ENCODE measurements at regions not wholly inside any gene's neighbourhood (a gene's known extent, or its start where the extent isn't known, plus 50 kb on each side); places are given as distances from the start of the nearest gene placed in this dataset.
"Not testable (repeated sequence)": the region's sequence is repeated elsewhere in the genome, so short reads cannot be mapped to it uniquely, and the experiment has no call there.

- not testable (repeated sequence) for ATAC-seq (ENCODE audit: low FRiP score)
Measured at GRCh38 chrX:31014474-31014873, 57.4 kb downstream of the FTHL17 start.

GRCh38 chrX:31012509-31013025, 59.3 kb downstream of the FTHL17 start:
- TF ChIP-seq CTCF (IDR thresholded peaks at IDR 0.05), result no peak
- DNase-seq (ENCODE audit: low spot score) (no peak), ATAC-seq (ENCODE audit: low FRiP score) (no peak)

More at GRCh38 chrX:31014474-31014873, 57.4 kb downstream of the FTHL17 start:
- DNase-seq (ENCODE audit: low spot score), result not testable (repeated sequence)

- no peak for TF ChIP-seq CTCF (IDR thresholded peaks at IDR 0.05)
- DNase-seq (ENCODE audit: low spot score) (no peak), ATAC-seq (ENCODE audit: low FRiP score) (no peak)
Measured at GRCh38 chrX:31007321-31007720, 64.5 kb downstream of the FTHL17 start.

GRCh38 chrX:31006027-31006426, 65.8 kb downstream of the FTHL17 start:
- TF ChIP-seq CTCF (IDR thresholded peaks at IDR 0.05), result no peak
- ATAC-seq (ENCODE audit: low FRiP score), result no peak

GRCh38 chrX:30997411-30997810, 74.4 kb downstream of the FTHL17 start:
- ATAC-seq (ENCODE audit: low FRiP score) (no peak), DNase-seq (ENCODE audit: low spot score) (no peak)
- TF ChIP-seq CTCF (IDR thresholded peaks at IDR 0.05), result no peak

More at GRCh38 chrX:31006027-31006426, 65.8 kb downstream of the FTHL17 start:
- no peak for DNase-seq (ENCODE audit: low spot score)

- no peak for TF ChIP-seq CTCF (IDR thresholded peaks at IDR 0.05)
- DNase-seq (ENCODE audit: low spot score) (no peak), ATAC-seq (ENCODE audit: low FRiP score) (no peak)
Measured at GRCh38 chrX:30995705-30996104, 76.1 kb downstream of the FTHL17 start.

- TF ChIP-seq CTCF (IDR thresholded peaks at IDR 0.05), result no peak
- no peak for ATAC-seq (ENCODE audit: low FRiP score)
- no peak for DNase-seq (ENCODE audit: low spot score)
Measured at GRCh38 chrX:30995060-30995700, 76.7 kb downstream of the FTHL17 start.

GRCh38 chrX:30994018-30994417, 77.8 kb downstream of the FTHL17 start:
- not testable (repeated sequence) for DNase-seq (ENCODE audit: low spot score); ATAC-seq (ENCODE audit: low FRiP score)

Measured in omental fat pad (tissue), 3 donors.